Stimulated activated CD8-positive, alpha-beta memory T cell treated with anti-CD3 and anti-CD28 coated beads, Interleukin-7, amount 100 ng/mL, for 24 hours (primary cell): ENCODE measurements at regions not wholly inside any gene's neighbourhood (a gene's known extent, or its start where the extent isn't known, plus 50 kb on each side); places are given as distances from the start of the nearest gene placed in this dataset.
"Not testable (repeated sequence)": the region's sequence is repeated elsewhere in the genome, so short reads cannot be mapped to it uniquely, and the experiment has no call there.

ENCODE experiments used
- DNase-seq: peaks from one replicate; pipeline ENCODE4 v3.0.0-alpha.2; 2020; ENCODE audit warnings: low read depth

- DNase-seq: no peak
Measured at GRCh38 chr4:13762130-13762529, 134.6 kb upstream of the BOD1L1 start.

- no peak for DNase-seq
Measured at GRCh38 chr4:13763707-13764106, 136.2 kb upstream of the BOD1L1 start.

- no peak for DNase-seq
Measured at GRCh38 chr4:13765539-13765938, 138.0 kb upstream of the BOD1L1 start.

GRCh38 chr4:13766761-13767540 lies 139.4 kb upstream of the BOD1L1 start:
- DNase-seq: no peak

- DNase-seq: no peak
Measured at GRCh38 chr4:13777341-13777740, 149.8 kb upstream of the BOD1L1 start.

- DNase-seq: no peak
Measured at GRCh38 chr4:13778367-13778766, 150.8 kb upstream of the BOD1L1 start.

GRCh38 chr4:13782231-13782630 lies 154.7 kb upstream of the BOD1L1 start:
- no peak for DNase-seq

- DNase-seq: no peak
Measured at GRCh38 chr4:13783800-13784411, 156.4 kb upstream of the BOD1L1 start.

- no peak for DNase-seq
Measured at GRCh38 chr4:13793020-13793710, 165.6 kb upstream of the BOD1L1 start.

- DNase-seq: no peak
Measured at GRCh38 chr4:13794819-13795565, 167.5 kb upstream of the BOD1L1 start.

GRCh38 chr4:13797061-13797460 lies 169.5 kb upstream of the BOD1L1 start:
- DNase-seq: no peak

GRCh38 chr4:13815231-13815630 lies 187.7 kb upstream of the BOD1L1 start:
- DNase-seq: no peak

- no peak for DNase-seq
Measured at GRCh38 chr4:13816472-13816871, 188.9 kb upstream of the BOD1L1 start.

- no peak for DNase-seq
Measured at GRCh38 chr4:13821522-13821921, 194.0 kb upstream of the BOD1L1 start.

- not testable (repeated sequence) for DNase-seq
Measured at GRCh38 chr4:13825822-13826221, 198.3 kb upstream of the BOD1L1 start.

GRCh38 chr4:13829457-13829856 lies 201.9 kb upstream of the BOD1L1 start:
- no peak for DNase-seq

- DNase-seq: no peak
Measured at GRCh38 chr4:13830449-13830848, 202.9 kb upstream of the BOD1L1 start.

- DNase-seq: no peak
Measured at GRCh38 chr4:13833171-13833804, 205.8 kb upstream of the BOD1L1 start.

- DNase-seq: no peak
Measured at GRCh38 chr4:13836946-13837912, 209.7 kb upstream of the BOD1L1 start.

- DNase-seq: no peak
Measured at GRCh38 chr4:13840502-13841190, 213.1 kb upstream of the BOD1L1 start.
